GM21447 (cell line): ENCODE measurements at regions not wholly inside any gene's neighbourhood (a gene's known extent, or its start where the extent isn't known, plus 50 kb on each side); places are given as distances from the start of the nearest gene placed in this dataset.
"Not testable (repeated sequence)": the region's sequence is repeated elsewhere in the genome, so short reads cannot be mapped to it uniquely, and the experiment has no call there.

Experiments
- ATAC-seq: cut with Tn5 transposase; IDR thresholded peaks from one replicate; pipeline ENCODE4 v1.9.1; 2021; ENCODE audit not compliant: unreplicated experiment

DNA sequence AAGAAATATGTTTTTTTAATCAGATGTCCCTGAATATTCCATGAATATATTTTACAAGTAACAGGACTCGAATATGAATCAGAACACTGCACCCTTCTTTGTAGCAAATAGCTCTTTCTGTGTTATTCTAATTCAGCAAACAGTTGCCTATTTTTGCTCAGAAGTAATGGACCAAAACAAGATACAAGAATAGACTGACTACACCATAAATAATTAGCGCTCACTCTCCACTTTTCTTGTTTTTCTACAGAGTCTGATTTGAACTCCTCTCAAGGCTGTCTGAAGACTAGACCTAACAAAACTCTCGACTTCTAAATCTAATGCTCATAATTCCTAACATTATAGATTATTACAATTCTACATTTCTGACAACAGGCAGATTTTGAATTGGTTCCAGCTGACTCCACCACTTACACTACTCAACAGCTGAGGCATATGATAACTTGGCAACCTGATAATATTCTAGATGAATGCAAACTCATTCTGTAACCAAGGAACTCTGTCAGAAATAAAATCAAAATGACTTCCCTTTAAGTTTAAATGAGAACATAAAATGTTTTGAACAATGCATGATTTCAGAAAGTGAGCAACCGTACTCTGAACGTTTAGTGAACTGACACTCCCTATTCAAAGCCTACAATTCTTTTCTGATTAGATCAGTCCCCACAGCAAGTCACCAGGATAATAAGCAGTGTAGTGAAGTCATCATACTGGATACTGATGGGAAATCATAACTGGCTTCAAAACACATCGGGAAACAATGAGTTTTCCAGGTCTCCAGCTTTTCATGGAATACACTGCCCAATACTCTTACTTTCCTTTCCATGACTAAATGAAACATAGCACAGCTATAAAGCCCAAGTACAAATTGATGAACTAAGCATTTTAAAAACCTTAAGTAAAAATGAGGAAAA lies 114.2 kb upstream of the BEND6 start:
- no peak for ATAC-seq

DNA sequence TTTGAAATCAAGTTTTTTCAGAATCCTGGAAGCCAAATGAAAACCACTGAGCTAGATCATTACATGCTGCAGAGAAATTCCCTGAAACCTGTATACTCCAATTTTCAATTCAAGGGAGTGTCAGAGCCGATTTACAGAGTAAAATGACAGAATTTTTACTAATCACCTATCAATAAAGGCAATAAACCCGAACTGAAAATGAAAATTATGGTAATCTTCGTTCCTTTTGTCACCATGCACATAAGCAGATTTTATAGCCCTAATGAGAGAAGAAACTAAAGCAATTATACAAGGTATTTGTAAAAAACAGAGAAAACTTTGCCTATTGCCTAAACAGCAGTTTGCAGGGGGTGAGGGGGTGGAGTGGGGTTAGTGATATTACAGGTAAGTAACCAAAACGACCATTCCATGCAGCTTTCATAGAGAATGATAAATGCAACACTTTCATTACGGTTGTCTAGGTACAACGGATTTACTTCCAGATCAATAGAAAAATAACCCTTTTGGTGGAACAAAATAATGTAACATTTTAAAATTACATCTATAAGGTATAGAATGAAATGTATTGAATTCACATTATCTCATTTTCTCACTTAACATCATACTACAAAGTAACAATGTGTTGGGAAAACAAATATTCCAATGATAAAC lies 115.2 kb upstream of the BEND6 start:
- no peak for ATAC-seq

GRCh38 chr6:56838965-56839364 lies 115.9 kb upstream of the BEND6 start:
- ATAC-seq = no peak

DNA sequence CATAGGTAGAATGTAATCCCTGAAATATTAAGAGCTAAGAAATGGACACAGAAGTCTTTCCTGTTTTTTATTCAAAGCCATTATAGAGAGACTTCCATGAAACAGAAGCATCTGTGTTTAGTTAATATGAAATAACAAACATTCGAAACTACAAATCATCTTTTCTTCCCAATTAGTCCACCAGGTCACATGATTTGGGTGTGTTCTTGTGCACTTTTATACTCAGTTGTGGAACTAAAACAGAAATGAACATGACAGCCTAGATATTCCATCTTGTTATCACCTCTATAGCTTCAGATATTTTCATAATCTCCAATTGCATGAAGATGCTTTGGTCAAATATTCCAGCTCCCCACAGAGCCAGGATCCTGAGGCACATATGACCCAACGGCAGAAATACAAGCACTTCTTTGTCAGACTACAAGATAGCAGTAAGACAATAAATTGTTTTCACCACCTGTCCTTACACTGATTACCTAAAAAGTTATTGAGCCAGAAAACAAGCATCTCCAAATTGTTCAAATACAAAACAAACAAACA lies 116.8 kb upstream of the BEND6 start:
- ATAC-seq = no peak

- ATAC-seq = no peak
Measured at GRCh38 chr6:56837322-56837894, 117.5 kb upstream of the BEND6 start.

DNA sequence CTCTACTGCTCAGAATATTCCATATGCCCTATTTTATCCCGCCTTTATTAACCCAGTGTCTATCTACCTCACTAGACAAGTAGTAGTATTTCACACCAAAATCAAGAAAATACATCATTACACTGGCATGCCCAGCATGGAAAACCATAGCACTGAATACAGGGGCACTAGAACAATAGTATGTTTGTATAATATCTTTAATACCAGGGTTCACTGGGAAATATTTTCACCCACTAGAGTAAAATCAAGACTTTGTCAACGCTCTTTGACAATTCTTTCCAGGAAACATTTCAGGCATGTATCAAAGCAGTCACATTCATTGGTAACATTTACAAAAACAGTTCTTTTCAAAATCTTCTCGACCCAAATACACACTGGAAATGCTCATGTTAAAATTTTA lies 119.3 kb upstream of the BEND6 start:
- no peak for ATAC-seq

DNA sequence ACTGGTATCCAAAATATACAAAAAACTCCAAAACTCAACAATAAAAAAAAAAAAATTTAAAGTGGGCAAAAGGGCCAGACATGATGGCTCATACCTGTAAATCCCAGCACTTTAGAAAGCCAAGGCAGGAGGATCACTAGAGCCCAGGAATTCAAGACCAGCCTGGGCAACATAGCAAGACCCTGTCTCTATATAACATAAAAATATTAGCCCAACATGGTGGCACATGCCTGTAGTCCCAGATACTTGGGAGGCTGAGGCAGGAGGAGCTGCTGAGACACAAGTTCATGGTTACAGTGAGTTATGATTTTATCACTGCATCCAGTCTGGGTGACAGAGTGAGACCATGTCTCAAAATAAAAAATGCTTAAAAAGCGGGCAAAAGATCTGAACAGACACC lies 121.0 kb upstream of the BEND6 start:
- ATAC-seq = no peak

- no peak for ATAC-seq
Measured at GRCh38 chr6:56833127-56833791, 121.6 kb upstream of the BEND6 start.

DNA sequence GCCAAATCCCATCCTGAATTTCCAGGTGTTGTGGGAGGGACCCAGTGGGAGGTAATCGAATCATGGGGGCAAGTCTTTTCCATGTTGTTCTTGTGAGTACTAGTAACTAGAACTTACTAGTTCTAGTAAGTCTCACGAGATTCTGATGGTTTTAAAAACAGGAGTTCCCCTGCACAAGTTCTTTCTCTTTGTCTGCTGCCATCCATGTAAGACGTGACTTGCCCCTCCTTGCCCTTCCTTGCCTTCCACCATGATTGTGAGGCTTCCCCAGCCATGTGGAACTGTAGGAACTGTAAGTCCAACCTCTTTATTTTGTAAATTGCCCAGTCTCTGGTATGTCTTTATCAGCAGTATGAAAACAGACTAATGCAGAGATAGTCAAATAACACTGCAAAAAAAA lies 122.7 kb upstream of the BEND6 start:
- ATAC-seq = no peak

DNA sequence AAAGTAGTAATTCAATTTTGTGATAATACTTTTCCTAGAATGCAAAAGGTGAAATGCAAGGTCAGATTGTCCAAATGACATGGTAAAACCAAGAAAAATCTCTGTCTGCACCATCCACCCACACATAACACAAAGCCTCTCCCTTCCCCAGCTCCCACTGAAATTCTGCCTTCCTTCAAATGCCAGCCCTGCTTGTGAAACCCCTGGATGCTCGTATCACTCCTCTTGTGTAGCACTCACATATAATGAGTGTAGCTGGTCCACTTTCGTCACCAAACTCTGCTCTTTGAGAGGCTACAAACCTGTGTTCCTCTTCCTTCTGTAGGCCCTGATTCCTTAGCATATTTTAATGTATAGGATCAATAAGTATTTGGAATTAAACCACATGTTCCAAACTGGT lies 123.6 kb upstream of the BEND6 start:
- no peak for ATAC-seq

DNA sequence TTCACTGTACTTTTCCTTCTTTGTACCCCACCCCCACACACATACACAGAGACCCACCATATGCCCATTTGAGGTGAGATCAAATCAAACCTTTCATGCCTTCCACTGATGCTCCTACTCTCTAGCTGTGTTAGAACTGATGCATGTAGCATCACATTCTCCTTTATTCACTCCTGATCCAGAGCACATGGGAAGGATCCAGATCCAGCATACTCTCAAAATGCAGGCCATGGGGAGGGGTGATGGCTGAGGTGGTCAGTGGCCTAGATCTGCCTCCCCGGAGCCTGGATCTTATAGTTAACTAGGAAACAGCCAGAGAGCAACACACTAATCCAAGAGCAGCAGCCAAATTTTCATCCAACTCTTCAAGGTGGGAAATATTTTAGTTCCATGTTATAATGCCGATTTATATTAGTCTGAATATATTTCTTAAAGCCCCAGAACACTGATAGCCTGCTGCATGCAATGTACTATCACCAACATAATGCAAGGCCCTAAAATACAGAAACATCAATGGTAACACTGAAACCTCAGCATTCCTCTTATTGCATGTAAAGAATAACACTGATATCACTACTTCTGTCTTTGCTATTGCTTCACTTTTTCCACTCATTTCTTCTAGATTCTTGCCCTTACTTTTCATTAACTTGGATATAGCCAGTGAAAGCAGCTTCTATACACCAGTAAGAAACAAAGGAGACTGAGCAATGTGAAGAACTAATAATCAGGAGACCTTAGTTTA lies 126.8 kb upstream of the BEND6 start:
- no peak for ATAC-seq

DNA sequence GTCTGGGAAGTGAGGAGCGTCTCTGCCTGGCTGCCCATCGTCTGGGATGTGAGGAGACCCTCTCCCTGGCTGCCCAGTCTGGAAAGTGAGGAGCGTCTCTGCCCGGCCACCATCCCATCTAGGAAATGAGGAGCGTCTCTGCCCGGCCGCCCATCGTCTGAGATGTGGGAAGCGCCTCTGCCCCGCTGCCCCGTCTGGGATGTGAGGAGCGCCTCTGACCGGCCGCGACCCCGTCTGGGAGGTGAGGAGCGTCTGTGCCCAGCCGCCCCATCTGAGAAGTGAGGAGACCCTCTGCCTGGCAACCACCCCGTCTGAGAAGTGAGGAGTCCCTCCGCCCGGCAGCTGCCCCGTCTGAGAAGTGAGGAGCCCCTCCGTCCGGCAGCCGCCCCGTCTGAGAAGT lies 130.5 kb upstream of the BEND6 start:
- not testable (repeated sequence) for ATAC-seq

DNA sequence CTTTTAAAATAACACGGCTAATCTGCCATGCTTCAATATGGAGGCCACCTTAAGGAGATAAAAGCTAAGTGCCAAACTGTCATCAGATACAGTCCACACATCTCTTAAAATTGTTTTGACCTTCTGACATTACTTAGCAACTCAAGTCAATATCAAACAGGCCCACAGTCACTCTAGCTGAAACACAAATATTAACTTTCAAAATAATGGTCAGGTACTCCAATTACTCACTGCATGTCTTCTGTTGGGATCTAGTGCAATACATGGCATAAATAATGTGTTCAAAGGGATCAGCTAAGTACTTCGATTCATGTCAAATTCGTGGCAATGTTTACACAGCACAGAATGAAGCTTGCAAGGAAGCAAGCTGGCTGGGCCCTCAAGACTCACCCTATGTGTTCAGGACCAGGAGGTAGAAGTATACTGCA lies 133.9 kb upstream of the BEND6 start:
- ATAC-seq = no peak

- no peak for ATAC-seq
Measured at GRCh38 chr6:56820060-56820459, 134.8 kb upstream of the BEND6 start.

DNA sequence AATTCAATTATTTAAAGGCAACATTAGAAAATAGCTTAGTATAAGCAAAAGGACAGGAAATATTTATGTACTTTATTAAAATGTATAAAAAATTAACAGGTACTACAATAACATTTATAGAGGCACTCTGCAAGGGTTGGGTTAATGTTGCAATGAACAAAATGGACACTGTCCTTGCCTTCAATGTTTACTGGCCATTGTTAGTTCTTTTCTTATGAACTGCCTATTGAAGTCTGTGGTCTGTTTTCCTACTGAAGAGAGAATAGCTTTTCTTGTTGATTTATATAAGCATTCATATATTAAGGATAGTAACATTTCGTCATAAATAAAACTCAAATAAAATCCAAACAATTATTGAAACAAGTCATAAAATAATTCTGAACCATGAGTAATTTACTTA lies 135.3 kb upstream of the BEND6 start:
- no peak for ATAC-seq

DNA sequence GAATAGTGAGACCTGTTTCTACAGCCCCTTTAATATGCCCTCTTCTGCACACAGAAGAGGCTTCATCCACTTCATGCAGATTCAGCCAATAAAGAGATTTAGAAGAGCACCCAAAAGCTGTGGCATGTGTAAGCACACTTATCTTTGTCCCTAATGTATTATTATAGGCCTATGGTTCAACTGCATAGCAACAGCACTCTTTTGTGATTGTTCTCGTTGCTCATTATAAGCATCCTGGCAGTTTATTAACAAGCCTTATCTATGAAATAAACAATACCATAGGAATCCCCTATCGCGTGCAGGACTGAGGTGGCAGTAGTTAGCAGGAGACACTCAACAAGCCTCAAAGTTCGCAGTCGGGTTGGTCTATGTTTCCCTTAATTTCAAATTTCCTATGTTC lies 138.5 kb upstream of the BEND6 start:
- ATAC-seq = no peak

DNA sequence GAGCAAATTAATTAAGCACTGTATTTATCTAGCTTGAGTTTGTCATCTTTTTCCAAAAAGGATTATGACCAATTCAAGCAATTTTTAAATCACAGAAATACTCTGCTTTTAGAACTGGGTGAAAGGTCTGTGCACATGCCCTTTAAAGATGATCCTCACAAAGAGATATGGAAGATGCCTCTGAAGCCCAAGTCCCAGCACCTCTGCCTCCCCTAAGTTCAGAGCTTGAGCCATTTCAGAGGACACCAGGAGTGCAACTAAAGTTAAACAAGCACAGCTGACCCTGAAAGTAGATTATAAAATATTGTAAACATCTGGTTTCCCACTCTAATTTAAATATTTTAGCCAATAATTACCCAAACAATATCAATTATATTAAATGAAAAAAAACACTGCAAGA lies 139.5 kb upstream of the BEND6 start:
- no peak for ATAC-seq

DNA sequence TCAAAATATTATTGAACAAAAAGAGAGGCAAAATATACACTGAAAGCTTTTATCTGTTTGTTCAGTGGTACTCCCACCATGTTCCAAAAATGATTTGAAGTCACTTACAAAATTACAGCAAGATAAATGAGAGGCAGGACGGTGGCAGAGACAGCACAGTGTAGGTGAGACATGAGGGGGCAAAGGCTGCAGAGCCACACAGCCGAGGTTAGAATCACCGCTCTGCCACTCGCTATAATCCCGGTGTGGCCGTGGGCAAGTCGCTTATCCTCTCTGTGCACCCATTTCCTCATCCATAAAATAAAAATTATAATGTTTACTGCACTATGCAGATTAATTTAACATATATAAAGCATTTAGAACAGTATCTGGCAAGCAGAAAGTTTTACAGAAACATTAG lies 140.1 kb upstream of the BEND6 start:
- ATAC-seq = no peak

DNA sequence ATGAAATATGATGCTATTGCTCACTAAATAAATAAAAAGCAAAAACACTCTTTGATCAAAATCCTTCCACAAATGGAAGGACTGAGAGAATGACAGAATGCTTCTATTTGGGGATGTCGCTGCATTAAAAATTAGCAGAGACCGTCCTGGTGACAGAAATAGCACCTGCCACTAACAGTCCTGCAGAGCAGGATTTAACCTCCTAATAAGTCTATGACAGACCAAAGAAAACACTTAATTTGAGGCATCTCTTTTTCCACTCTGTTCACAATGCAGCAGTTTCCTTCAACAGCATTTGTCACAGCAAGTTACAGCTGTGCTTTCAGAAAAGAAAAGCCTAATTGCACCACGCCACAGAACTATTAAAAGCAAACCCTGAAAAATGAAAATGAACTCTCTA lies 140.6 kb upstream of the BEND6 start:
- no peak for ATAC-seq

GRCh38 chr6:56812851-56813250 lies 142.1 kb upstream of the BEND6 start:
- not testable (repeated sequence) for ATAC-seq
